ENCODE measurements at regions not wholly inside any gene's neighbourhood (a gene's known extent, or its start where the extent isn't known, plus 50 kb on each side); places are given as distances from the start of the nearest gene placed in this dataset.

- Histone ChIP-seq H3K36me3 (ENCODE audit: control insufficient read depth, insufficient read depth, low read length) (no peaks in the 10 kb centered on the region), H3K4me1 (ENCODE audit: control insufficient read depth, extremely low read depth, insufficient read depth, low read length) (no peaks in the 10 kb centered on the region), H3K4me3 (replicated peaks in 1 of 4; ENCODE audit: control extremely low read depth in 1 of 4, insufficient read depth in 1 of 4, low read depth in 3 of 4, low read length in 4 of 4) (no peak overlapping the region), H3K27ac (ENCODE audit: insufficient read depth, low read length) (no peak overlapping the region), H3K79me2 (ENCODE audit: control insufficient read depth, insufficient read depth, low read length) (no peaks in the 10 kb centered on the region), H2AFZ (ENCODE audit: low read length) (no peak overlapping the region), H3K27me3 (ENCODE audit: control insufficient read depth, insufficient read depth, low read length) (no peaks in the 10 kb centered on the region), H4K20me1 (ENCODE audit: control insufficient read depth, extremely low read depth, insufficient read depth, low read length) (no peaks in the 10 kb centered on the region), H3K9ac (ENCODE audit: insufficient read depth, low read length) (no peak overlapping the region), H3K4me2 (ENCODE audit: extremely low read depth, insufficient read depth, low read length) (no peak overlapping the region), H3K9me3 (ENCODE audit: control insufficient read depth, insufficient read depth, low read depth, low read length) (no peaks in the 10 kb centered on the region)
- TF ChIP-seq, protein P1, sequence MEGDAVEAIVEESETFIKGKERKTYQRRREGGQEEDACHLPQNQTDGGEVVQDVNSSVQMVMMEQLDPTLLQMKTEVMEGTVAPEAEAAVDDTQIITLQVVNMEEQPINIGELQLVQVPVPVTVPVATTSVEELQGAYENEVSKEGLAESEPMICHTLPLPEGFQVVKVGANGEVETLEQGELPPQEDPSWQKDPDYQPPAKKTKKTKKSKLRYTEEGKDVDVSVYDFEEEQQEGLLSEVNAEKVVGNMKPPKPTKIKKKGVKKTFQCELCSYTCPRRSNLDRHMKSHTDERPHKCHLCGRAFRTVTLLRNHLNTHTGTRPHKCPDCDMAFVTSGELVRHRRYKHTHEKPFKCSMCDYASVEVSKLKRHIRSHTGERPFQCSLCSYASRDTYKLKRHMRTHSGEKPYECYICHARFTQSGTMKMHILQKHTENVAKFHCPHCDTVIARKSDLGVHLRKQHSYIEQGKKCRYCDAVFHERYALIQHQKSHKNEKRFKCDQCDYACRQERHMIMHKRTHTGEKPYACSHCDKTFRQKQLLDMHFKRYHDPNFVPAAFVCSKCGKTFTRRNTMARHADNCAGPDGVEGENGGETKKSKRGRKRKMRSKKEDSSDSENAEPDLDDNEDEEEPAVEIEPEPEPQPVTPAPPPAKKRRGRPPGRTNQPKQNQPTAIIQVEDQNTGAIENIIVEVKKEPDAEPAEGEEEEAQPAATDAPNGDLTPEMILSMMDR (conservative IDR thresholded peaks at IDR 0.05 in 1 of 2, IDR thresholded peaks at IDR 0.05 in 1 of 2; ENCODE audit: low read depth in 1 of 2, low read length in 2 of 2): no peak
- no peak for TF ChIP-seq EZH2 (IDR thresholded peaks at IDR 0.05; ENCODE audit: low read length, missing control alignments)
- no peak for DNase-seq (ENCODE audit: low read depth in 2 of 2)
Observed at GRCh38 chr3:68315546-68315945, 616.8 kb downstream of the TAFA4 start.

GRCh38 chr3:68306571-68306970 is 625.8 kb downstream of the TAFA4 start:
- H4K20me1 ChIP-seq (ENCODE audit: control insufficient read depth, extremely low read depth, insufficient read depth, low read length): no peaks in the 10 kb centered on the region
- no peaks in the 10 kb centered on the region for H3K79me2 ChIP-seq (ENCODE audit: control insufficient read depth, insufficient read depth, low read length)
- no peak for DNase-seq (ENCODE audit: low read depth in 2 of 2)
- no peaks in the 10 kb centered on the region for H3K27me3 ChIP-seq (ENCODE audit: control insufficient read depth, insufficient read depth, low read length)
- H3K9ac ChIP-seq (ENCODE audit: insufficient read depth, low read length): no peak overlapping the region
- H3K4me3 ChIP-seq (replicated peaks in 1 of 4; ENCODE audit: control extremely low read depth in 1 of 4, insufficient read depth in 1 of 4, low read depth in 3 of 4, low read length in 4 of 4): no peak overlapping the region
- H3K9me3 ChIP-seq (ENCODE audit: control insufficient read depth, insufficient read depth, low read depth, low read length): no peaks in the 10 kb centered on the region
- H3K4me2 ChIP-seq (ENCODE audit: extremely low read depth, insufficient read depth, low read length): no peak overlapping the region
- no peak for TF ChIP-seq EZH2 (IDR thresholded peaks at IDR 0.05; ENCODE audit: low read length, missing control alignments)
- TF ChIP-seq, protein P1 (conservative IDR thresholded peaks at IDR 0.05 in 1 of 2, IDR thresholded peaks at IDR 0.05 in 1 of 2; ENCODE audit: low read depth in 1 of 2, low read length in 2 of 2): no peak
- no peak overlapping the region for H2AFZ ChIP-seq (ENCODE audit: low read length)
- H3K36me3 ChIP-seq (ENCODE audit: control insufficient read depth, insufficient read depth, low read length): no peaks in the 10 kb centered on the region
- no peaks in the 10 kb centered on the region for H3K4me1 ChIP-seq (ENCODE audit: control insufficient read depth, extremely low read depth, insufficient read depth, low read length)
- no peak overlapping the region for H3K27ac ChIP-seq (ENCODE audit: insufficient read depth, low read length)

- Histone ChIP-seq H3K4me3 (replicated peaks in 1 of 4; ENCODE audit: control extremely low read depth in 1 of 4, insufficient read depth in 1 of 4, low read depth in 3 of 4, low read length in 4 of 4) (no peak overlapping the region), H4K20me1 (ENCODE audit: control insufficient read depth, extremely low read depth, insufficient read depth, low read length) (no peaks in the 10 kb centered on the region), H3K36me3 (ENCODE audit: control insufficient read depth, insufficient read depth, low read length) (no peaks in the 10 kb centered on the region), H3K9ac (ENCODE audit: insufficient read depth, low read length) (no peak overlapping the region), H3K9me3 (ENCODE audit: control insufficient read depth, insufficient read depth, low read depth, low read length) (no peaks in the 10 kb centered on the region), H3K4me2 (ENCODE audit: extremely low read depth, insufficient read depth, low read length) (no peak overlapping the region), H3K27me3 (ENCODE audit: control insufficient read depth, insufficient read depth, low read length) (no peaks in the 10 kb centered on the region), H2AFZ (ENCODE audit: low read length) (no peak overlapping the region), H3K4me1 (ENCODE audit: control insufficient read depth, extremely low read depth, insufficient read depth, low read length) (no peaks in the 10 kb centered on the region), H3K27ac (ENCODE audit: insufficient read depth, low read length) (no peak overlapping the region), H3K79me2 (ENCODE audit: control insufficient read depth, insufficient read depth, low read length) (no peaks in the 10 kb centered on the region)
- TF ChIP-seq, protein P1 (conservative IDR thresholded peaks at IDR 0.05 in 1 of 2, IDR thresholded peaks at IDR 0.05 in 1 of 2; ENCODE audit: low read depth in 1 of 2, low read length in 2 of 2): no peak
- TF ChIP-seq EZH2 (IDR thresholded peaks at IDR 0.05; ENCODE audit: low read length, missing control alignments): no peak
- DNase-seq (ENCODE audit: low read depth in 2 of 2): no peak
Observed at GRCh38 chr3:68295457-68295856, 636.9 kb downstream of the TAFA4 start.
